H9 (cell line): ENCODE measurements at regions not wholly inside any gene's neighbourhood (a gene's known extent, or its start where the extent isn't known, plus 50 kb on each side); places are given as distances from the start of the nearest gene placed in this dataset.

ENCODE experiments used
- DNase-seq: peaks from one replicate; pipeline ENCODE4 v3.0.0-alpha.2; 2017
- H2AFZ ChIP-seq: one replicate; pipeline ENCODE4 v1.6.1; 2013; ENCODE audit warnings: mild to moderate bottlenecking, low read length, control low read depth, moderate library complexity
- H2AK5ac ChIP-seq: 2 replicates; pipeline ENCODE4 v1.6.1; 2013; ENCODE audit warnings: low read length, control low read depth, mixed read lengths; ENCODE audit not compliant: insufficient read length
- H2BK120ac ChIP-seq: one replicate; pipeline ENCODE4 v1.6.1; 2013; ENCODE audit warnings: low read depth, mild to moderate bottlenecking, low read length, control low read depth, inconsistent platforms; ENCODE audit not compliant: poor library complexity, severe bottlenecking
- H2BK12ac ChIP-seq: 2 replicates; pipeline ENCODE4 v1.6.1; 2013; ENCODE audit warnings: low read length, control low read depth, mixed read lengths, low read depth; ENCODE audit not compliant: insufficient read length
- H2BK15ac ChIP-seq: 2 replicates; pipeline ENCODE4 v1.6.1; 2013; ENCODE audit warnings: low read depth, low read length, control low read depth
- H2BK20ac ChIP-seq: one replicate; pipeline ENCODE4 v1.6.1; 2013; ENCODE audit warnings: low read depth, mild to moderate bottlenecking, low read length, control low read depth, inconsistent platforms; ENCODE audit not compliant: poor library complexity, severe bottlenecking
- H2BK5ac ChIP-seq: 2 replicates; pipeline ENCODE4 v1.6.1; 2013; ENCODE audit warnings: low read length, control low read depth, mixed read lengths; ENCODE audit not compliant: insufficient read length
- H3K14ac ChIP-seq: 2 replicates; pipeline ENCODE4 v1.6.1; 2013; ENCODE audit warnings: low read length, control low read depth; ENCODE audit not compliant: insufficient read depth
- H3K18ac ChIP-seq: 2 replicates; pipeline ENCODE4 v1.6.1; 2013; ENCODE audit warnings: low read depth, mild to moderate bottlenecking, mixed read lengths, low read length, control low read depth; ENCODE audit not compliant: insufficient read length
- H3K23ac ChIP-seq: 2 replicates; pipeline ENCODE4 v1.6.1; 2013; ENCODE audit warnings: low read length, control low read depth, mixed read lengths, low read depth; ENCODE audit not compliant: insufficient read length
- H3K23me2 ChIP-seq: 2 replicates; pipeline ENCODE4 v1.6.1; 2013; ENCODE audit warnings: low read depth, mild to moderate bottlenecking, mixed read lengths, low read length, control low read depth; ENCODE audit not compliant: insufficient read length, poor library complexity, severe bottlenecking
- H3K27ac ChIP-seq: 2 replicates; pipeline ENCODE4 v1.5.1; 2013; ENCODE audit warnings: low read length, control low read depth, mixed read lengths, low read depth; ENCODE audit not compliant: insufficient read length
- H3K27me3 ChIP-seq: 2 replicates; pipeline ENCODE4 v1.6.1; 2013; ENCODE audit warnings: low read length, control low read depth, inconsistent platforms; ENCODE audit not compliant: insufficient read depth
- H3K4ac ChIP-seq: 2 replicates; pipeline ENCODE4 v1.6.1; 2013; ENCODE audit warnings: low read depth, mild to moderate bottlenecking, control low read depth, inconsistent platforms, low read length, moderate library complexity
- H3K4me1 ChIP-seq: 2 replicates; pipeline ENCODE4 v1.6.1; 2013; ENCODE audit warnings: low read length, control low read depth, inconsistent platforms; ENCODE audit not compliant: insufficient read depth
- H3K4me2 ChIP-seq: 2 replicates; pipeline ENCODE4 v1.6.1; 2013; ENCODE audit warnings: low read length, control low read depth, mixed read lengths; ENCODE audit not compliant: insufficient read length, insufficient read depth
- H3K56ac ChIP-seq: 2 replicates; pipeline ENCODE4 v1.6.1; 2013; ENCODE audit warnings: low read depth, mild to moderate bottlenecking, mixed read lengths, low read length, control low read depth; ENCODE audit not compliant: insufficient read length
- H3K79me1 ChIP-seq: 2 replicates; pipeline ENCODE4 v1.6.1; 2013; ENCODE audit warnings: low read depth, mild to moderate bottlenecking, moderate library complexity, low read length, control low read depth, inconsistent platforms; ENCODE audit not compliant: insufficient read depth, poor library complexity, severe bottlenecking
- H3K79me2 ChIP-seq: 2 replicates; pipeline ENCODE4 v1.6.1; 2013; ENCODE audit warnings: low read length, control low read depth, inconsistent platforms; ENCODE audit not compliant: insufficient read depth
- H3K9ac ChIP-seq: 2 replicates; pipeline ENCODE4 v1.6.1; 2013; ENCODE audit warnings: low read length, control low read depth, mixed read lengths; ENCODE audit not compliant: insufficient read length; ENCODE audit errors: extremely low read depth
- H3K9me3 ChIP-seq: one replicate; pipeline ENCODE4 v1.6.1; 2013; ENCODE audit warnings: low read depth, low read length, inconsistent platforms; ENCODE audit not compliant: control insufficient read depth
- H3T11ph ChIP-seq: one replicate; pipeline ENCODE4 v1.6.1; 2013; ENCODE audit warnings: mild to moderate bottlenecking, low read length, control low read depth, inconsistent platforms
- H4K20me1 ChIP-seq: one replicate; pipeline ENCODE4 v1.6.1; 2013; ENCODE audit not compliant: control insufficient read depth, insufficient read length, insufficient read depth
- H4K5ac ChIP-seq: 2 replicates; pipeline ENCODE4 v1.6.1; 2013; ENCODE audit warnings: low read depth, mild to moderate bottlenecking, mixed read lengths, low read length, control low read depth; ENCODE audit not compliant: insufficient read length
- H4K8ac ChIP-seq: replicated peaks from 2 replicates; pipeline ENCODE4 v1.6.1; 2013; ENCODE audit warnings: low read length, control low read depth, mixed read lengths, low read depth; ENCODE audit not compliant: insufficient read length
- H4K91ac ChIP-seq: 2 replicates; pipeline ENCODE4 v1.6.1; 2013; ENCODE audit warnings: low read depth, mild to moderate bottlenecking, moderate library complexity, mixed read lengths, low read length, control low read depth; ENCODE audit not compliant: insufficient read length
- H3K27ac Mint-ChIP-seq, 3 experiments: 2 replicates in 2 of 3; 3 replicates in 1 of 3; pipeline ENCODE4 v1.8.0; 2020 to 2021; ENCODE audit warnings: mixed read lengths in 3 of 3, mild to moderate bottlenecking in 1 of 3, moderate library complexity in 1 of 3
- H3K27me3 Mint-ChIP-seq: 2 replicates; pipeline ENCODE4 v1.8.0; 2021; ENCODE audit warnings: low read depth, mild to moderate bottlenecking, moderate library complexity, mixed read lengths
- H3K36me3 Mint-ChIP-seq, 3 experiments: 2 replicates in 2 of 3; 3 replicates in 1 of 3; pipeline ENCODE4 v1.8.0; 2020 to 2021; ENCODE audit warnings: low read depth in 3 of 3, mixed read lengths in 3 of 3; ENCODE audit not compliant: insufficient read depth in 1 of 3
- H3K4me1 Mint-ChIP-seq, 2 experiments: 2 replicates each; pipeline ENCODE4 v1.8.0; 2020; ENCODE audit warnings: mixed read lengths in 2 of 2
- H3K4me3 Mint-ChIP-seq, 2 experiments: 2 replicates in 1 of 2; 3 replicates in 1 of 2; pipeline ENCODE4 v1.8.0; 2020 to 2021; ENCODE audit warnings: mild to moderate bottlenecking in 2 of 2, mixed read lengths in 2 of 2, moderate library complexity in 1 of 2
- H3K9me3 Mint-ChIP-seq, 2 experiments: 2 replicates in 1 of 2; 3 replicates in 1 of 2; pipeline ENCODE4 v1.8.0; 2020; ENCODE audit warnings: mild to moderate bottlenecking in 2 of 2, mixed read lengths in 2 of 2, moderate library complexity in 1 of 2
- CTCF ChIP-seq: fragments of 200-600 bp; sonication (generic); conservative IDR thresholded peaks from 3 replicates; pipeline ENCODE4 v1.8.0; 2021; ENCODE audit warnings: antibody characterized with exemption, mild to moderate bottlenecking
- WGBS: extraction: QIAGEN DNeasy Blood & Tissue Kit; methylation state at CpG from one replicate; pipeline ENCODE4 v1.1.7; 2013; ENCODE audit warnings: missing lambda C conversion rate, low lambda C conversion rate, mixed read lengths; ENCODE audit not compliant: insufficient read length; ENCODE audit errors: extremely low coverage; 5-methylcytosine and 5-hydroxymethylcytosine counted together

- no peak overlapping the region for H3K14ac ChIP-seq
- no peak overlapping the region for H2AFZ ChIP-seq
- H4K20me1 ChIP-seq: peaks cover 3% of the 10 kb centered on the region
- H3K9me3 ChIP-seq: no peaks in the 10 kb centered on the region
- no peak for TF ChIP-seq CTCF
- no peak overlapping the region for H4K8ac ChIP-seq
- no peak overlapping the region for H3K18ac ChIP-seq
- no peak overlapping the region for H3K56ac ChIP-seq
- no peak overlapping the region for H3K4me2 ChIP-seq
- no peaks in the 10 kb centered on the region for H3K4me1 ChIP-seq
- H3K4me3 Mint-ChIP-seq: no peak overlapping the region
- H3K9me3 Mint-ChIP-seq: no peaks in the 10 kb centered on the region
- H3T11ph ChIP-seq: no peak overlapping the region
- no peak overlapping the region for H3K9ac ChIP-seq
- no peak overlapping the region for H2BK5ac ChIP-seq
- no peaks in the 10 kb centered on the region for H3K23me2 ChIP-seq
- H3K4me1 Mint-ChIP-seq: peaks cover 0 to 2% of the 10 kb centered on the region in 2 experiments; a peak in 1 of 4 replicates
- H4K5ac ChIP-seq: no peak overlapping the region
- no peaks in the 10 kb centered on the region for H3K79me1 ChIP-seq
- H3K27me3 Mint-ChIP-seq: no peaks in the 10 kb centered on the region; the same call in 1 of the 2 replicates
- H3K27ac ChIP-seq: no peak overlapping the region
- H3K79me2 ChIP-seq: 0 out of 2 replicates have a peak, but pooled peaks cover 1% of the 10 kb centered on the region
- H4K91ac ChIP-seq: no peak overlapping the region
- no peak overlapping the region for H2BK15ac ChIP-seq
- peaks cover 10 to 35% (median 24%) of the 10 kb centered on the region in 3 experiments; a peak in 6 of 7 replicates for H3K36me3 Mint-ChIP-seq
- no peaks in the 10 kb centered on the region for H3K27me3 ChIP-seq
- no peak overlapping the region for H3K4ac ChIP-seq
- no CpG with 5 or more reads among the region's 4 CpGs for WGBS
- no peak overlapping the region for H3K23ac ChIP-seq
- no peak overlapping the region for H2BK12ac ChIP-seq
- no peak overlapping the region for H2BK120ac ChIP-seq
- DNase-seq: no peak
- H2AK5ac ChIP-seq: no peak overlapping the region
- no peak overlapping the region for H2BK20ac ChIP-seq
- no peak overlapping the region for H3K27ac Mint-ChIP-seq
Measured at GRCh38 chr17:45639297-45639849, 144.7 kb upstream of the CRHR1 start.
